ENCODE measurements at regions not wholly inside any gene's neighbourhood (a gene's known extent, or its start where the extent isn't known, plus 50 kb on each side); places are given as distances from the start of the nearest gene placed in this dataset.

DNA sequence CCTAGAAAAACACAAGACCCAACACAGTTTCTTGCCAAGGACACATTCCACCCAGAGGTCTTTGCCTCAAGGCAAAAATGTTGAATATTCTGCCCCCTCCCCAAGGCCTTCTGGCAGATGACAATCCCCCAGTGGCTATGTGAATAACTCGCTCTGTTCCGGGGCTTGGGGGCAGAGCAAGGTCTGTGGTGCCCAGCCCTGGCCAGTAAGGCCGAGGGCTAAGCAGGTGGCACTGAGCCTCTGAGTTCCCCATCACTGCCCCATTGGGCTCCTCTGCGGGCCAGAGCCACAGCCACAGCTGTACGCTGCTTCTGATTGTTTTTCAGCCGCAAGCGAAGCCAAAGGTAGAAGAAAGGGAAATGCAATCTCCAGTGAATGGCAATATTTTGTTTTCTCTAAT lies 567.9 kb downstream of the CCDC171 start:
- TF ChIP-seq, protein P1, sequence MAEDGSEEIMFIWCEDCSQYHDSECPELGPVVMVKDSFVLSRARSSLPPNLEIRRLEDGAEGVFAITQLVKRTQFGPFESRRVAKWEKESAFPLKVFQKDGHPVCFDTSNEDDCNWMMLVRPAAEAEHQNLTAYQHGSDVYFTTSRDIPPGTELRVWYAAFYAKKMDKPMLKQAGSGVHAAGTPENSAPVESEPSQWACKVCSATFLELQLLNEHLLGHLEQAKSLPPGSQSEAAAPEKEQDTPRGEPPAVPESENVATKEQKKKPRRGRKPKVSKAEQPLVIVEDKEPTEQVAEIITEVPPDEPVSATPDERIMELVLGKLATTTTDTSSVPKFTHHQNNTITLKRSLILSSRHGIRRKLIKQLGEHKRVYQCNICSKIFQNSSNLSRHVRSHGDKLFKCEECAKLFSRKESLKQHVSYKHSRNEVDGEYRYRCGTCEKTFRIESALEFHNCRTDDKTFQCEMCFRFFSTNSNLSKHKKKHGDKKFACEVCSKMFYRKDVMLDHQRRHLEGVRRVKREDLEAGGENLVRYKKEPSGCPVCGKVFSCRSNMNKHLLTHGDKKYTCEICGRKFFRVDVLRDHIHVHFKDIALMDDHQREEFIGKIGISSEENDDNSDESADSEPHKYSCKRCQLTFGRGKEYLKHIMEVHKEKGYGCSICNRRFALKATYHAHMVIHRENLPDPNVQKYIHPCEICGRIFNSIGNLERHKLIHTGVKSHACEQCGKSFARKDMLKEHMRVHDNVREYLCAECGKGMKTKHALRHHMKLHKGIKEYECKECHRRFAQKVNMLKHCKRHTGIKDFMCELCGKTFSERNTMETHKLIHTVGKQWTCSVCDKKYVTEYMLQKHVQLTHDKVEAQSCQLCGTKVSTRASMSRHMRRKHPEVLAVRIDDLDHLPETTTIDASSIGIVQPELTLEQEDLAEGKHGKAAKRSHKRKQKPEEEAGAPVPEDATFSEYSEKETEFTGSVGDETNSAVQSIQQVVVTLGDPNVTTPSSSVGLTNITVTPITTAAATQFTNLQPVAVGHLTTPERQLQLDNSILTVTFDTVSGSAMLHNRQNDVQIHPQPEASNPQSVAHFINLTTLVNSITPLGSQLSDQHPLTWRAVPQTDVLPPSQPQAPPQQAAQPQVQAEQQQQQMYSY (CRISPR knock-in tag; IDR thresholded peaks at IDR 0.05), result no peak
- TF ChIP-seq CTCF (IDR thresholded peaks at IDR 0.05) (no peak), SP1 (CRISPR knock-in tag; conservative IDR thresholded peaks at IDR 0.05) (no peak), ATF6 (CRISPR knock-in tag; IDR thresholded peaks at IDR 0.05) (no peak), ZBTB21 (CRISPR knock-in tag; IDR thresholded peaks at IDR 0.05; ENCODE audit: borderline replicate concordance) (no peak), ZNF263 (CRISPR knock-in tag; IDR thresholded peaks at IDR 0.05; ENCODE audit: low read depth) (no peak), ATF1 (CRISPR knock-in tag; IDR thresholded peaks at IDR 0.05) (no peak)
- TF ChIP-seq, protein P2, sequence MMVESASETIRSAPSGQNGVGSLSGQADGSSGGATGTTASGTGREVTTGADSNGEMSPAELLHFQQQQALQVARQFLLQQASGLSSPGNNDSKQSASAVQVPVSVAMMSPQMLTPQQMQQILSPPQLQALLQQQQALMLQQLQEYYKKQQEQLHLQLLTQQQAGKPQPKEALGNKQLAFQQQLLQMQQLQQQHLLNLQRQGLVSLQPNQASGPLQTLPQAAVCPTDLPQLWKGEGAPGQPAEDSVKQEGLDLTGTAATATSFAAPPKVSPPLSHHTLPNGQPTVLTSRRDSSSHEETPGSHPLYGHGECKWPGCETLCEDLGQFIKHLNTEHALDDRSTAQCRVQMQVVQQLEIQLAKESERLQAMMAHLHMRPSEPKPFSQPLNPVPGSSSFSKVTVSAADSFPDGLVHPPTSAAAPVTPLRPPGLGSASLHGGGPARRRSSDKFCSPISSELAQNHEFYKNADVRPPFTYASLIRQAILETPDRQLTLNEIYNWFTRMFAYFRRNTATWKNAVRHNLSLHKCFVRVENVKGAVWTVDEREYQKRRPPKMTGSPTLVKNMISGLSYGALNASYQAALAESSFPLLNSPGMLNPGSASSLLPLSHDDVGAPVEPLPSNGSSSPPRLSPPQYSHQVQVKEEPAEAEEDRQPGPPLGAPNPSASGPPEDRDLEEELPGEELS (CRISPR knock-in tag; IDR thresholded peaks at IDR 0.05), result no peak
